ENCODE measurements at regions not wholly inside any gene's neighbourhood (a gene's known extent, or its start where the extent isn't known, plus 50 kb on each side); places are given as distances from the start of the nearest gene placed in this dataset.

DNA sequence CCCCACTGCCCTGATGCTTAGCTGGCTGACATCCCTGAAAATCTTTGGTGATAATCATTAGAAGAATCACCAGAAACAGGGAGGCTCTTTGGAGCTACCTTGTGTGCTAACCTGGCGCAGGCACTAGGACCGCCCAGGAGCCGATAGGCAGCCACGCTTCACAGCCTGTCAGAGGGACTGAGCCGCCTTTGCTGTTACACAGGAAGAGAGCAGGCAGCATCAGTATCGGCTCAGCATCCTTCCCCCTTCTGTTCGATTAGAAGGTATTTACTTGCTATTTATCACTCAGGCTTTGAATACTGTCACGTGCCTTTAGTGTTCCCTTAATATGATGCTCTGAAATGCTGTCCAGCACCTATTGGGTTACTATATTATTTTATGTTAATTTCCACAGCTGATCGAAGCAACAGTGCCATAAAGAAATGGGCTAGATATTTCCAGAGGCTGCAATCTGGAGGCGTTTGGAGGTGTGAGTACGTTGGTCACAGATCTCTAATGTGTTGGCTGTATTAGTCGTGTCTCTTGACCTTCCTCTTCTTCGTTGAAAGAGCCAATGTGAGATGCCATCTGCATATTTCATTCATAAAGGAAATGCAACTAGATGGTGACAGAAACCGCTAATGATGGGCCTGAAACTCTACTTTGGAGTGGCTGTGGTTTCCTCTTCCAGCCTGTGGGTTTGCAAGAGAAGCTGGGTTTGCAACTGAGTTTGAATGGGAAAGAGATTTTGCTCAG lies 110.4 kb upstream of the RAB27B start:
- Histone ChIP-seq H3K9ac (ENCODE audit: low read depth, low read length) (no peak overlapping the region), H3K4me3 (ENCODE audit: low read length) (no peak overlapping the region)

GRCh38 chr18:54718408-54718773 lies 109.9 kb upstream of the RAB27B start:
- WGBS, result 71% methylated on average over 1 of the region's 1 CpG
- H3K4me3 ChIP-seq (ENCODE audit: low read length), result no peak overlapping the region

More for the DNA sequence above, 110.4 kb upstream of the RAB27B start:
- no peaks in the 10 kb centered on the region for H3K4me1 ChIP-seq (ENCODE audit: insufficient read depth, low read length)
- WGBS, result 47% methylated on average over 14 of the region's 14 CpGs
- no peaks in the 10 kb centered on the region for H3K9me3 ChIP-seq (ENCODE audit: insufficient read depth, low read depth, low read length)
- no peaks in the 10 kb centered on the region for H3K36me3 ChIP-seq (ENCODE audit: insufficient read depth, low read length)
- H3K27me3 ChIP-seq (ENCODE audit: insufficient read depth, low read length), result no peaks in the 10 kb centered on the region
- no peak overlapping the region for H3K27ac ChIP-seq (ENCODE audit: low read depth, low read length)

GRCh38 chr18:54720620-54721019 lies 107.7 kb upstream of the RAB27B start:
- no CpG with 5 or more reads among the region's 1 CpG for WGBS
- no peak overlapping the region for H3K27ac ChIP-seq (ENCODE audit: low read depth, low read length)
- H3K36me3 ChIP-seq (ENCODE audit: insufficient read depth, low read length), result no peaks in the 10 kb centered on the region
- no peak overlapping the region for H3K9ac ChIP-seq (ENCODE audit: low read depth, low read length)
- H3K27me3 ChIP-seq (ENCODE audit: insufficient read depth, low read length), result no peaks in the 10 kb centered on the region
- H3K9me3 ChIP-seq (ENCODE audit: insufficient read depth, low read depth, low read length), result no peaks in the 10 kb centered on the region
- H3K4me1 ChIP-seq (ENCODE audit: insufficient read depth, low read length), result no peaks in the 10 kb centered on the region
- no peak overlapping the region for H3K4me3 ChIP-seq (ENCODE audit: low read length)

More at GRCh38 chr18:54718408-54718773, 109.9 kb upstream of the RAB27B start:
- H3K9ac ChIP-seq (ENCODE audit: low read depth, low read length), result no peak overlapping the region
- no peak overlapping the region for H3K27ac ChIP-seq (ENCODE audit: low read depth, low read length)
- H3K9me3 ChIP-seq (ENCODE audit: insufficient read depth, low read depth, low read length), result no peaks in the 10 kb centered on the region
- H3K27me3 ChIP-seq (ENCODE audit: insufficient read depth, low read length), result no peaks in the 10 kb centered on the region
- H3K4me1 ChIP-seq (ENCODE audit: insufficient read depth, low read length), result no peaks in the 10 kb centered on the region
- H3K36me3 ChIP-seq (ENCODE audit: insufficient read depth, low read length), result no peaks in the 10 kb centered on the region

GRCh38 chr18:54726143-54726542 lies 102.1 kb upstream of the RAB27B start:
- H3K9ac ChIP-seq (ENCODE audit: low read depth, low read length), result no peak overlapping the region
- H3K36me3 ChIP-seq (ENCODE audit: insufficient read depth, low read length), result no peaks in the 10 kb centered on the region
- H3K4me3 ChIP-seq (ENCODE audit: low read length), result no peak overlapping the region
- H3K9me3 ChIP-seq (ENCODE audit: insufficient read depth, low read depth, low read length), result no peaks in the 10 kb centered on the region
- no peaks in the 10 kb centered on the region for H3K27me3 ChIP-seq (ENCODE audit: insufficient read depth, low read length)
- no peak overlapping the region for H3K27ac ChIP-seq (ENCODE audit: low read depth, low read length)
- no peaks in the 10 kb centered on the region for H3K4me1 ChIP-seq (ENCODE audit: insufficient read depth, low read length)
- 96% methylated on average over 3 of the region's 4 CpGs for WGBS

GRCh38 chr18:54734059-54734458 lies 94.2 kb upstream of the RAB27B start:
- Histone ChIP-seq H3K9ac (ENCODE audit: low read depth, low read length) (no peak overlapping the region), H3K4me1 (ENCODE audit: insufficient read depth, low read length) (no peaks in the 10 kb centered on the region), H3K27me3 (ENCODE audit: insufficient read depth, low read length) (no peaks in the 10 kb centered on the region), H3K4me3 (ENCODE audit: low read length) (no peak overlapping the region), H3K27ac (ENCODE audit: low read depth, low read length) (no peak overlapping the region), H3K9me3 (ENCODE audit: insufficient read depth, low read depth, low read length) (no peaks in the 10 kb centered on the region), H3K36me3 (ENCODE audit: insufficient read depth, low read length) (no peaks in the 10 kb centered on the region)
- 97% methylated on average over 3 of the region's 3 CpGs for WGBS

DNA sequence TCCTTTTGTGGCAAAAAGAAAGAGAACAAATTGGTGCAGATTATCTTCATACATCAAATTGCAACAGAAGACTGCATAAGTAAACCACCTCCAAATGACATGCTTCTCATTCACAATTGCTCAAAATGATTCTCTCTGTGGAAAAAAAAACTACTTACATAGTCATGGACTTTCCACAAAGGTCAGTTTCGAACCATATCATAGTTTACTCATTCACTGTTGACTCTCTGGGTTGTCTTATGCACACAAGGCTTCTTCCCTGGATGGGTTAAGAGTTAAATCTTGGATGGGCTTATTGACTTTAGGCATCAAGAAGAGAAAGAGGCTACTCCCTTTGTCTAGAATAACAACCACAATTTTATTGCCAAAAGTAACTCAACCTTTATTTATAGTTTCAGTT lies 91.3 kb upstream of the RAB27B start:
- Histone ChIP-seq H3K9ac (ENCODE audit: low read depth, low read length) (no peak overlapping the region), H3K27me3 (ENCODE audit: insufficient read depth, low read length) (no peaks in the 10 kb centered on the region), H3K27ac (ENCODE audit: low read depth, low read length) (no peak overlapping the region), H3K9me3 (ENCODE audit: insufficient read depth, low read depth, low read length) (no peaks in the 10 kb centered on the region), H3K4me1 (ENCODE audit: insufficient read depth, low read length) (no peaks in the 10 kb centered on the region), H3K4me3 (ENCODE audit: low read length) (no peak overlapping the region), H3K36me3 (ENCODE audit: insufficient read depth, low read length) (no peaks in the 10 kb centered on the region)
- WGBS, result 75% methylated on average over 1 of the region's 1 CpG

DNA sequence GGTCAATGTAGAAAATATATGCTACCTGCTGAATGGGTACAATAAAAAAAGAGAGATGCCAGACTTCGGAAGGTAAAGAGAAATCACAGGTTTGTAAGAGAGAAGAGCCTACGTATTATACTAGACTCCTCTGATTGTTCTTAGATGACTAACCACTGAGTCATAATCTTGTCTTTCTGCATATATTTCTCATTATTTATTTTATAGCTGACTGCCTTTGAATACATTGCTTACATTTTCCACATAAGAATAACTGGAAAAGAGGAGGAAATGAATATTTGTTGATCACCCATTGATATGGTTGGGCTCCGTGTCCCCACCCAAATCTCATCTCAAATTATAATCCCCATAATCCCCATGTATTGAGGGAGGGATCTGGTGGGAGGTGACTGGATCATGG lies 90.3 kb upstream of the RAB27B start:
- Histone ChIP-seq H3K27ac (ENCODE audit: low read depth, low read length) (no peak overlapping the region), H3K4me3 (ENCODE audit: low read length) (no peak overlapping the region), H3K9me3 (ENCODE audit: insufficient read depth, low read depth, low read length) (no peaks in the 10 kb centered on the region), H3K4me1 (ENCODE audit: insufficient read depth, low read length) (no peaks in the 10 kb centered on the region), H3K9ac (ENCODE audit: low read depth, low read length) (no peak overlapping the region), H3K36me3 (ENCODE audit: insufficient read depth, low read length) (no peaks in the 10 kb centered on the region), H3K27me3 (ENCODE audit: insufficient read depth, low read length) (no peaks in the 10 kb centered on the region)
- 100% methylated on average over 2 of the region's 3 CpGs for WGBS

- Histone ChIP-seq H3K27ac (ENCODE audit: low read depth, low read length) (no peak overlapping the region), H3K4me3 (ENCODE audit: low read length) (no peak overlapping the region), H3K36me3 (ENCODE audit: insufficient read depth, low read length) (no peaks in the 10 kb centered on the region), H3K9ac (ENCODE audit: low read depth, low read length) (no peak overlapping the region), H3K27me3 (ENCODE audit: insufficient read depth, low read length) (no peaks in the 10 kb centered on the region), H3K9me3 (ENCODE audit: insufficient read depth, low read depth, low read length) (no peaks in the 10 kb centered on the region), H3K4me1 (ENCODE audit: insufficient read depth, low read length) (no peaks in the 10 kb centered on the region)
- WGBS, result no CpG with 5 or more reads among the region's 2 CpGs
Observed at GRCh38 chr18:54739476-54739875, 88.8 kb upstream of the RAB27B start.

GRCh38 chr18:54740136-54740846 lies 88.0 kb upstream of the RAB27B start:
- Histone ChIP-seq H3K4me1 (ENCODE audit: insufficient read depth, low read length) (no peaks in the 10 kb centered on the region), H3K27me3 (ENCODE audit: insufficient read depth, low read length) (no peaks in the 10 kb centered on the region), H3K36me3 (ENCODE audit: insufficient read depth, low read length) (no peaks in the 10 kb centered on the region), H3K9me3 (ENCODE audit: insufficient read depth, low read depth, low read length) (no peaks in the 10 kb centered on the region), H3K9ac (ENCODE audit: low read depth, low read length) (no peak overlapping the region), H3K4me3 (ENCODE audit: low read length) (no peak overlapping the region), H3K27ac (ENCODE audit: low read depth, low read length) (no peak overlapping the region)
- 96% methylated on average over 1 of the region's 3 CpGs for WGBS

GRCh38 chr18:54742120-54742519 lies 86.2 kb upstream of the RAB27B start:
- 95% methylated on average over 3 of the region's 4 CpGs for WGBS
- H3K27ac ChIP-seq (ENCODE audit: low read depth, low read length), result no peak overlapping the region

GRCh38 chr18:54742659-54743604 lies 85.3 kb upstream of the RAB27B start:
- WGBS, result 92% methylated on average over 2 of the region's 2 CpGs
- H3K9ac ChIP-seq (ENCODE audit: low read depth, low read length), result no peak overlapping the region
- no peaks in the 10 kb centered on the region for H3K4me1 ChIP-seq (ENCODE audit: insufficient read depth, low read length)
- no peak overlapping the region for H3K4me3 ChIP-seq (ENCODE audit: low read length)
- no peaks in the 10 kb centered on the region for H3K36me3 ChIP-seq (ENCODE audit: insufficient read depth, low read length)
- H3K27me3 ChIP-seq (ENCODE audit: insufficient read depth, low read length), result no peaks in the 10 kb centered on the region
- no peaks in the 10 kb centered on the region for H3K9me3 ChIP-seq (ENCODE audit: insufficient read depth, low read depth, low read length)
- no peak overlapping the region for H3K27ac ChIP-seq (ENCODE audit: low read depth, low read length)

More at GRCh38 chr18:54742120-54742519, 86.2 kb upstream of the RAB27B start:
- Histone ChIP-seq H3K9me3 (ENCODE audit: insufficient read depth, low read depth, low read length) (no peaks in the 10 kb centered on the region), H3K36me3 (ENCODE audit: insufficient read depth, low read length) (no peaks in the 10 kb centered on the region), H3K4me3 (ENCODE audit: low read length) (no peak overlapping the region), H3K27me3 (ENCODE audit: insufficient read depth, low read length) (no peaks in the 10 kb centered on the region), H3K9ac (ENCODE audit: low read depth, low read length) (no peak overlapping the region), H3K4me1 (ENCODE audit: insufficient read depth, low read length) (no peaks in the 10 kb centered on the region)

Measured in HUES64 (cell line).